KMS-11 (cell line): ENCODE measurements at regions not wholly inside any gene's neighbourhood (a gene's known extent, or its start where the extent isn't known, plus 50 kb on each side); places are given as distances from the start of the nearest gene placed in this dataset.

Source experiments
- H2AFZ ChIP-seq: fragments of 200-600 bp; sonication (generic); 2 replicates; pipeline ENCODE4 v1.6.1; 2016; ENCODE audit warnings: antibody characterized with exemption, mixed run types, low read depth
- H3K27ac ChIP-seq: fragments of 200-600 bp; sonication (generic); 2 replicates; pipeline ENCODE4 v1.6.1; 2016; ENCODE audit warnings: mild to moderate bottlenecking, mixed run types
- H3K27me3 ChIP-seq: fragments of 200-600 bp; sonication (generic); 2 replicates; pipeline ENCODE4 v1.6.1; 2017; ENCODE audit warnings: mild to moderate bottlenecking, low read depth, mixed run types, moderate library complexity; ENCODE audit not compliant: insufficient read depth
- H3K36me3 ChIP-seq: fragments of 200-600 bp; sonication (generic); 2 replicates; pipeline ENCODE4 v1.6.1; 2017; ENCODE audit warnings: mild to moderate bottlenecking, mixed run types; ENCODE audit not compliant: insufficient read depth
- H3K4me1 ChIP-seq: fragments of 200-600 bp; sonication (generic); 2 replicates; pipeline ENCODE4 v1.6.1; 2016; ENCODE audit warnings: mild to moderate bottlenecking, low read depth, mixed run types; ENCODE audit not compliant: poor library complexity, severe bottlenecking
- H3K4me2 ChIP-seq: fragments of 200-600 bp; sonication (generic); 2 replicates; pipeline ENCODE4 v1.7.0; 2016; ENCODE audit warnings: mild to moderate bottlenecking, mixed run types
- H3K4me3 ChIP-seq: fragments of 200-600 bp; sonication (generic); IDR thresholded peaks from 2 replicates; pipeline ENCODE4 v1.6.1; 2017; ENCODE audit warnings: low read depth, low read length, mixed read lengths; ENCODE audit not compliant: insufficient read depth
- H3K79me2 ChIP-seq: fragments of 200-600 bp; sonication (generic); 2 replicates; pipeline ENCODE4 v1.6.1; 2016; ENCODE audit warnings: low read depth, mixed run types; ENCODE audit not compliant: insufficient read depth
- H3K9ac ChIP-seq: fragments of 200-600 bp; sonication (generic); 2 replicates; pipeline ENCODE4 v1.6.1; 2016; ENCODE audit warnings: mild to moderate bottlenecking, mixed run types
- H4K20me1 ChIP-seq: fragments of 200-600 bp; sonication (generic); 2 replicates; pipeline ENCODE4 v1.6.1; 2016; ENCODE audit warnings: mild to moderate bottlenecking, mixed run types; ENCODE audit not compliant: insufficient read depth
- TF ChIP-seq, protein P1 (sequence below): fragments of 200-600 bp; sonication (generic); conservative IDR thresholded peaks from 2 replicates; pipeline ENCODE4 v1.6.1; 2017; ENCODE audit warnings: low read depth, mild to moderate bottlenecking, antibody characterized with exemption, low read length, moderate library complexity, mixed read lengths

DNA sequence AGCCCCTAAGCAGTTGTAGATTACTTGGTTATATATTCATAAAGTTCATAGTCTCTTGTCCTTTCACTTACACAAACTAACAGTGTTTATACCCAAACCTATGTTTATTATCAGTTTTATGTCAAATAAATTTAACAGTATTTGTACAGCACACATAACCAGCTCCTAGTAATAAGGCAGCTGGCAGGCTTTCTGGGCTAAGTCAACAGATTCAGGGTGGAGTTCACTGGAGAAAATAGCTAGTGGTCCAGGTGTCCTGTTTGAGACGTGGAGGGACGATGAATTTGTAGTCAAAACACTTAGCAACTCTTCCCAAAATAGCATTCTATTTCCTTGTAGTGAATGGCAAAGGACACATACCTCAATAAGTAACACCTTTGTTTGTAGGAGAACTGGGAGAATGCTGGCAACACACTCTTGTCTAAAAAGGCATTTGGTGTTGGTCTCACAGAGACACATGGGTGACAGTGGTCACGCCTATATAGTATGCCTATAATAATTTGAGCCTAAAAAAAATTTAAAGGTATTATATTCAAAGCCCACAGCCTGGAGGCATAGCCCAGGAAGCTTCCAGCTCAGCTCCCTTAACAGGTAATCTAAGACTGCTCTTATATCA lies 156.4 kb upstream of the CARMIL1 start:
- TF ChIP-seq, protein P1, sequence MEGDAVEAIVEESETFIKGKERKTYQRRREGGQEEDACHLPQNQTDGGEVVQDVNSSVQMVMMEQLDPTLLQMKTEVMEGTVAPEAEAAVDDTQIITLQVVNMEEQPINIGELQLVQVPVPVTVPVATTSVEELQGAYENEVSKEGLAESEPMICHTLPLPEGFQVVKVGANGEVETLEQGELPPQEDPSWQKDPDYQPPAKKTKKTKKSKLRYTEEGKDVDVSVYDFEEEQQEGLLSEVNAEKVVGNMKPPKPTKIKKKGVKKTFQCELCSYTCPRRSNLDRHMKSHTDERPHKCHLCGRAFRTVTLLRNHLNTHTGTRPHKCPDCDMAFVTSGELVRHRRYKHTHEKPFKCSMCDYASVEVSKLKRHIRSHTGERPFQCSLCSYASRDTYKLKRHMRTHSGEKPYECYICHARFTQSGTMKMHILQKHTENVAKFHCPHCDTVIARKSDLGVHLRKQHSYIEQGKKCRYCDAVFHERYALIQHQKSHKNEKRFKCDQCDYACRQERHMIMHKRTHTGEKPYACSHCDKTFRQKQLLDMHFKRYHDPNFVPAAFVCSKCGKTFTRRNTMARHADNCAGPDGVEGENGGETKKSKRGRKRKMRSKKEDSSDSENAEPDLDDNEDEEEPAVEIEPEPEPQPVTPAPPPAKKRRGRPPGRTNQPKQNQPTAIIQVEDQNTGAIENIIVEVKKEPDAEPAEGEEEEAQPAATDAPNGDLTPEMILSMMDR = no peak
- Histone ChIP-seq H3K27ac (no peak overlapping the region), H3K27me3 (no peaks in the 10 kb centered on the region), H2AFZ (no peak overlapping the region), H3K36me3 (no peaks in the 10 kb centered on the region), H3K9ac (no peak overlapping the region), H3K4me2 (no peak overlapping the region), H4K20me1 (no peaks in the 10 kb centered on the region), H3K4me1 (no peaks in the 10 kb centered on the region), H3K4me3 (no peak overlapping the region), H3K79me2 (no peaks in the 10 kb centered on the region)

DNA sequence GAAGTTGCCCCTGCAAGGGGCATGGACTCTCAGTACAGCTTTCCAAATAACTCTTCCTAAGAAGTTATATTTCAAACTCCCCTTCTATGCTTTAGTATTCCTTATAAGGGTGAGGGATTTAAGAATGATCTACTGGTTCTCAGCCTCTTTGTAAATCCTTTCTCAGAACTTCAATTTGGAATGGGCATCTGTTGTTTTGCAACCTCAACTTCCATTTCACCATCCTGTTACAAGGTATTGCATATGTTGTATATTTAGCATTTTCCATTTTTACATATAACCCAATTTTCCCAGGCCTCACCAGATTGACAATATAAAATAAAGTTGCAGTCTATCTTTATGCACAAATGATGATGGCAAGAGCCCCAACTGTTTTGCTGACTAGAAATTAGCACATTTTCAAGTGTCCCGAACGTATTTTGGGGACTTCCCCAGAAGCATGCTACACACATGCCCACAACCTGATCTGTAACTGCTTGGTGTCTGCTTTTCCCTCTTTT lies 154.9 kb upstream of the CARMIL1 start:
- Histone ChIP-seq H3K9ac (no peak overlapping the region), H3K79me2 (no peaks in the 10 kb centered on the region), H3K4me2 (no peak overlapping the region), H3K4me1 (no peaks in the 10 kb centered on the region), H3K36me3 (no peaks in the 10 kb centered on the region), H2AFZ (no peak overlapping the region), H3K27me3 (no peaks in the 10 kb centered on the region), H3K4me3 (no peak overlapping the region), H3K27ac (no peak overlapping the region), H4K20me1 (no peaks in the 10 kb centered on the region)
- TF ChIP-seq, protein P1 = no peak

DNA sequence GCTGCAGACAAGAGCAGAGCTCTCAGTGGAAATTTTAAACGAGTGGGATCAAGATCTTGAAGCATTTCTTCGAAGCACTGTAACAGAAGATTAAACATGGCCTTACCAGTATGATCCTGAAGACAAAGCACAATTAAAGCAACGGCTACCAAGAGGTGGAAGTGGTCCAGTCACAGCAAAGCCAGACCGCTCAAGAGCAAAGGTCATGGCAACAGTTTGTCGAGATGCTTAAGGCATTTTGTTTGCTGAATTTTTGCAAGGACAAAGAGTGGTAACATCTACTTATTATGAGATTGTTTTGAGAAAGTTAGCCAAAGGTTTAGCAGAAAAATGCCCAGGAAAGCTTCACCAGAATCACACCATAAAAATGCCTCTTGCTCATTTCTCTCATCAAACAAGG lies 153.4 kb upstream of the CARMIL1 start:
- no peaks in the 10 kb centered on the region for H4K20me1 ChIP-seq
- no peak overlapping the region for H2AFZ ChIP-seq
- H3K79me2 ChIP-seq = no peaks in the 10 kb centered on the region
- H3K9ac ChIP-seq = no peak overlapping the region
- H3K36me3 ChIP-seq = no peaks in the 10 kb centered on the region
- no peaks in the 10 kb centered on the region for H3K4me1 ChIP-seq
- no peak overlapping the region for H3K4me3 ChIP-seq
- no peak overlapping the region for H3K27ac ChIP-seq
- TF ChIP-seq, protein P1 = no peak
- H3K27me3 ChIP-seq = no peaks in the 10 kb centered on the region
- H3K4me2 ChIP-seq = no peak overlapping the region

GRCh38 chr6:25127076-25127837 lies 151.9 kb upstream of the CARMIL1 start:
- H3K36me3 ChIP-seq = no peaks in the 10 kb centered on the region
- no peak overlapping the region for H2AFZ ChIP-seq
- no peak overlapping the region for H3K9ac ChIP-seq
- no peak overlapping the region for H3K4me2 ChIP-seq
- no peaks in the 10 kb centered on the region for H4K20me1 ChIP-seq
- no peaks in the 10 kb centered on the region for H3K79me2 ChIP-seq
- H3K4me1 ChIP-seq = peaks cover 3% of the 10 kb centered on the region
- no peaks in the 10 kb centered on the region for H3K27me3 ChIP-seq
- H3K4me3 ChIP-seq = no peak overlapping the region
- TF ChIP-seq, protein P1 = no peak
- H3K27ac ChIP-seq = no peak overlapping the region
